ENCODE measurements at regions not wholly inside any gene's neighbourhood (a gene's known extent, or its start where the extent isn't known, plus 50 kb on each side); places are given as distances from the start of the nearest gene placed in this dataset.

DNA sequence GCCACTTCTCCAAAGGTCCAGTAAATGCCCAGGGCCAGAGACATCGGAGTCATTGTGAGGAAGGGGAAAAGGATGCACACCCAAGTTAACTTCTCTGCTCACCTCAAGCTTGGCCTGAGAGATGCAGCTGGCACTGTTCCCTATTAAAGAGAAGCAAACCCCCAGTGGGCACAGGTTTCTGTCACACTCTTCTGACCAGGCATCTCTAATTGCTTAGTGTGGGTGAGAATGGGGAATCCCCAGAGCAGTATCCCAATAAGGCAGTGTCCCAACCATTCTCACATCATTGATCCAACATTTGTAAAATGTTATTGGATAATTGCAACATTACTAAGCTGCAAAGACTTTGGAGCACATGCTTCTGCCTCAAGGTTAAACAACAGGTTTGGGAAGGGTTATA, 232.3 kb downstream of the ADGRG6 start:
- Histone ChIP-seq H3K4me1 (no peaks in the 10 kb centered on the region), H3K27ac (no peak overlapping the region), H3K36me3 (no peaks in the 10 kb centered on the region), H3K27me3 (no peaks in the 10 kb centered on the region), H3K9me3 (peaks cover 0 to 16% of the 10 kb centered on the region in 2 donors), H3K4me3 (no peak overlapping the region)
- no peak for DNase-seq
- intact Hi-C loops (cut with DNase I) = no loop called here
- TF ChIP-seq, protein P1, sequence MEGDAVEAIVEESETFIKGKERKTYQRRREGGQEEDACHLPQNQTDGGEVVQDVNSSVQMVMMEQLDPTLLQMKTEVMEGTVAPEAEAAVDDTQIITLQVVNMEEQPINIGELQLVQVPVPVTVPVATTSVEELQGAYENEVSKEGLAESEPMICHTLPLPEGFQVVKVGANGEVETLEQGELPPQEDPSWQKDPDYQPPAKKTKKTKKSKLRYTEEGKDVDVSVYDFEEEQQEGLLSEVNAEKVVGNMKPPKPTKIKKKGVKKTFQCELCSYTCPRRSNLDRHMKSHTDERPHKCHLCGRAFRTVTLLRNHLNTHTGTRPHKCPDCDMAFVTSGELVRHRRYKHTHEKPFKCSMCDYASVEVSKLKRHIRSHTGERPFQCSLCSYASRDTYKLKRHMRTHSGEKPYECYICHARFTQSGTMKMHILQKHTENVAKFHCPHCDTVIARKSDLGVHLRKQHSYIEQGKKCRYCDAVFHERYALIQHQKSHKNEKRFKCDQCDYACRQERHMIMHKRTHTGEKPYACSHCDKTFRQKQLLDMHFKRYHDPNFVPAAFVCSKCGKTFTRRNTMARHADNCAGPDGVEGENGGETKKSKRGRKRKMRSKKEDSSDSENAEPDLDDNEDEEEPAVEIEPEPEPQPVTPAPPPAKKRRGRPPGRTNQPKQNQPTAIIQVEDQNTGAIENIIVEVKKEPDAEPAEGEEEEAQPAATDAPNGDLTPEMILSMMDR (IDR thresholded peaks at IDR 0.05) = no peak
- no peak for ATAC-seq

DNA sequence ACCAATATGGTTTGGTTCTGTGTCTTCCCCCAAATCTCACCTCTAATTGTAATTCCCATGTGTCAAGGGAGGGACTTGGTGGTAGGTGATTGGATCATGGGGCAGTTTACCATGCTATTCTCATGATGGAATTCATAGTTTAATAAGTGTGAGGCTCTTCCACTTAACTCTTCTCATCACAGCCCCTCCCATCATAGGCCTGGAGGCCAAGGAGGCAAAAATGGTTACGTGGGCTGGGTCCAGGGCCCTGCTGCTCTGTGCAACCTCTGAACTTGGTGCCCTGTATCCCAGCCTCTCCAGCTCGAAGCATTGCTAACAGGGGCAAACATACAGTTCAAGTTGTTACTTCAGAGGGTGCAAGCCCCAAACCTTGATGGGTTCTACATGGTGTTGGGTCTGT, 232.7 kb downstream of the ADGRG6 start:
- TF ChIP-seq, protein P1 (IDR thresholded peaks at IDR 0.05) = no peak
- peaks cover 0 to 16% of the 10 kb centered on the region in 2 donors for H3K9me3 ChIP-seq
- H3K36me3 ChIP-seq = no peaks in the 10 kb centered on the region
- no peaks in the 10 kb centered on the region for H3K27me3 ChIP-seq
- no peak for ATAC-seq
- intact Hi-C loops (cut with DNase I) = no loop called here
- no peak overlapping the region for H3K4me3 ChIP-seq
- DNase-seq = no peak
- H3K27ac ChIP-seq = no peak overlapping the region
- no peaks in the 10 kb centered on the region for H3K4me1 ChIP-seq

DNA sequence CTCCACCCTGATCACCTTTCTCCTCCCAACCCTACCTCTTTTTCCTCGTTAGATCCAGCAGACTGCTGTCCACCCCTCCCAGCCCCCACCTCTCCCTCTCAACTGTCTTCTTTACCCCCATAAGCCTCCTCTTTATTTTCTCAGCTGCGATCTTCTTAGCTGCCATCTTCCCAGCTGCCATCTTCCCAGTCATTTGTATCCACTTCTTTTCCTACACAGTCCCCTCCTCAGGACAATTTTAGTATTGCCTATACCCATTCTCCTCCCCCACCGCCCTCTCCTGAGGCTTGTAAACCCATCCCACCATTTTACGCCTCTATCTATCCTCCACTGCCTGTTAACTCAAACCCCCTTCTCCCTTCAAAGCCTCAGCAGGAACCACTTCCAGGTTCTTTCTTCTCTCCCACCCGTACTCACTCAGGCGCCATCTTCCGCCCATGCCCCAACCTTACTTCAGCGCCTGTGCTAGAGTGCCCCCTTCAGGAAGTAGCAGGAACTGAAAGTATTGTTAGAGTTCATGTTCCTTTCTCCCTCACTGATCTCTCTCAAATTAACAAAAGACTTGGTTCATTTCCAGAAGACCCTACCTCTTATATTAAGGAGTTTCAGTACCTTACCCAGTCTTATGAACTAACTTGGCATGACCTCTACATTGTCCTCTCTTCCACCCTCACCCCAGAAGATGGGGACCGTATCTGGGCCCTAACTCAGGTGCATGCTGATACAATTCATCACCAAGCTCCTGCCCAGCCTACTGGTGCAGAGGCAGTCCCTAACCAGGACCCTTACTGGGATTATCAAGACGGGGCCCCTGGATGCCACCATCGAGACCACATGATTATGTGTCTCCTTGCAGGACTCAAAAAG, 236.0 kb downstream of the ADGRG6 start:
- H3K9me3 ChIP-seq = peaks cover 0 to 16% of the 10 kb centered on the region in 2 donors
- H3K4me3 ChIP-seq = no peak overlapping the region
- no peak overlapping the region for H3K27ac ChIP-seq
- TF ChIP-seq, protein P1 (IDR thresholded peaks at IDR 0.05) = peak; percentile 16 to 34
- DNase-seq = no peak
- ATAC-seq = no peak
- H3K36me3 ChIP-seq = no peaks in the 10 kb centered on the region
- no peaks in the 10 kb centered on the region for H3K27me3 ChIP-seq
- H3K4me1 ChIP-seq = no peaks in the 10 kb centered on the region
- intact Hi-C loops (cut with DNase I) = no loop called here

DNA sequence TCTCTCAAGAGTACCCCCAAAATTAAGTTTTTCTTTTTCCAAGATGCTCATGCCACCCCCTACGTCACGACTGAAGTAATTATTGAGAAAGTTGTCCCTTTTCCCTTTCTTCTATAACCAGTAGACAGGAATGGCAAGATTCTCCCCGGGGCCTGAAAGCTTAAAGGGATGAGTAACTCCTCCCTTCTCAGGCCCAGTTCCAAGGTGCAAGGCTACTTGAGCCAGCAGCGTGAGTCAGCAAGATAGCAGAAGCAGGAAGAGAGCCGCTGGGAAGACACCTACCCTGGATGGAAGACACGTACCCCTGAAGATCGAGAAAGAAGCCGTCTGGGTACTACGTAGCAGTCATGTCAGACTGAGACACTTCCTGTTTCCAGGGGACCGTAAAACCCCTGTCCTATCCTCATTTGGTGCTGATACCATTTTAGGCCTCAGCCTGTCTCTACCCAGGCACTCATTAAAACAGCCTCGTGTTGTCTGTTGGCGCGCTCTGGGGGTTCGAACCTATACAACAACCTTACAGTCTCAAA, 241.0 kb downstream of the ADGRG6 start:
- Histone ChIP-seq H3K4me1 (no peaks in the 10 kb centered on the region), H3K9me3 (no peaks in the 10 kb centered on the region), H3K27me3 (no peaks in the 10 kb centered on the region), H3K36me3 (no peaks in the 10 kb centered on the region), H3K4me3 (no peak overlapping the region), H3K27ac (no peak overlapping the region)
- peak; percentile 46 for ATAC-seq
- intact Hi-C loops (cut with DNase I) = no loop called here
- peak in 2 of 4 donors; percentile 29 to 50 for DNase-seq
- TF ChIP-seq, protein P1 (IDR thresholded peaks at IDR 0.05) = no peak

DNA sequence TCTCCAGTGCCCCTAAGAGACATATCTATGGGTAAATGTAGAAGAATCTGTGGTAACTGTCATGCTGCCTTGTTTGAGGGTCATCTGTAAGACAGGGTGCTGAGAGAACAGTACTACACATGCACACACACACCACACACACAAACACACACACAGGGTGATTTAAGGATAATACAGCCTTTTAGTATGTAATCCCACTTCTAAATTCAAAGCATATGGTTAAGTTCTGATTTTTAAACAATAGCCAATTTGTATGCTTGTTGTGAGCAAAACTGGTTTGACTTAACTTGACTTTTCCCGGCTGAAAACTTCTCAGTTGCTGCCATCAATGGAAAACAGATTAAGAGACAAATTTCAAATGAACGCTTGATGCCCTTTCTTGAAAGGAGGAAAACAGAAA, 241.8 kb downstream of the ADGRG6 start:
- Histone ChIP-seq H3K27ac (no peak overlapping the region), H3K4me1 (no peaks in the 10 kb centered on the region), H3K27me3 (no peaks in the 10 kb centered on the region), H3K9me3 (no peaks in the 10 kb centered on the region), H3K4me3 (no peak overlapping the region), H3K36me3 (no peaks in the 10 kb centered on the region)
- DNase-seq = no peak
- TF ChIP-seq, protein P1 (IDR thresholded peaks at IDR 0.05) = no peak
- intact Hi-C loops (cut with DNase I) = no loop called here
- ATAC-seq = no peak
